GM19240 (cell line): ENCODE measurements at regions not wholly inside any gene's neighbourhood (a gene's known extent, or its start where the extent isn't known, plus 50 kb on each side); places are given as distances from the start of the nearest gene placed in this dataset.

Experiments
- DNase-seq: peaks from one replicate; pipeline ENCODE4 v3.0.0; 2011; ENCODE audit warnings: low spot score; ENCODE audit not compliant: insufficient read length

DNA sequence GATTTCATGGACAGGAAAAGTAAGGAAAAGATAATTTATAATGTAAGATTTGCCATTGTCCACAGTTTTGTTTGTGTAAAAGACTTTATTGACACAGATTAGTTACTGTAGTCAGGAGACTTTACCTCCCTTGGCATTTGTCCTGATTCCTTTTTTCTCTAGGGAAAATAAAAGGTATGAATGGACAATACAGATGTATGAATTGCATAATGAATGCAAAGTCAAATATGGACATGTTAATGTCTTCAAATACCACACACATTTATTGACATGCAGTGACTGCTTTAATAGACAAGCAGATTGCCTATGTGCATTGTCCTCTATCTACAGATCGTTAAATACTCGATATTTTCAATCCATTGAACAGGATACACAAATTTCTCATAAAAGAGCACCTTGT, 999.7 kb upstream of the SEL1L start:
- DNase-seq = no peak

- no peak for DNase-seq
Measured at GRCh38 chr14:82536566-82536965, 1002.9 kb upstream of the SEL1L start.

GRCh38 chr14:82537831-82538230, 1004.2 kb upstream of the SEL1L start:
- DNase-seq = no peak

DNA sequence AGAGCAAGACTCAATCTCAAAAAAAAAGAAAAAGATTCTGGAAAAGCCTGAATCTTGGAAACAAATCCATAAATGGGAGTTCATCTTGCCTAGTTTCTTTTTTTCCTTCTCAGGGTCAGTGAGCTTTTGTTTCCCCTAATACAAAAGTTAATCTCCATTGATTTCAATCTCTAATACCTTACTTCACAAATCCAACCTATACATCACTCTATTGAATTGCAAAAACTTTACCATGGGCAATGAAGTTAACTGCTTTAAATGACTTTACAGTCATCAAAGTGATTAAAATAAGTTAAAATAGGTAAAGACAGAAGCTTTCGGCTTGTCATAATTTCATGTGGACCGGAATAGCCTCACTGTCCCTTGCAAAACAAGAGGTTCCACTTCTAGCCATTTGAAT, 1012.7 kb upstream of the SEL1L start:
- no peak for DNase-seq

DNA sequence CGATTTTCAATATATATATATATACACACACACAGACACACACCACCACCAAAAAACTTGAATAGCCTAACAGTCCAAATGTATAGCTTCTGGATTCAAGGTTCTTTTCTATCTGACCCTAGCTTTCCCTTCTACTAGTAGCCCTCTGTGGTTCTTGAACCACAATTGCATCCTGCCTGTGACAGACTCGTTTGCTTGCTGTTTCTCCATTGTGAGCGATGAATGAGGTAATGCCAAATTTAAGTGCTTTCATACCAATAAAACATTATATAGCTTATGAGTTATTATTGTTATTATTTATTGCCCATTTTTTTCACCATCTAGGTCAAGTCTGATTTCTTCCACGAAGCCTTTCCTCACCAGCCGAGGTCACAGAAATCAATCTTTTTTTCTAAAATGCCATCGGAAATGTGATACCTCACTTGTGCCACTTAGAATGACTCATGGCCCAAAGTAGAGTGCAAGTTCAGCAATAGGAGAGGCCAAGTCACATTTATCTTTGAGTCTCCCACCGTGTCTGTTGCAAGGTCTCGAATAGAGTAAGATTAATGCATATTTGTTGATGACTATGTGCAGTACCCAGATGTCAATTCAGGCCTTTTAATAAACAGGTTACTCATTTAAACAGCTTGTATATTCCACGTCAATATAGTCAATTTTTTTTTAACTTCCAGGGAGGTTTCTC, 1015.8 kb upstream of the SEL1L start:
- no peak for DNase-seq

GRCh38 chr14:82562881-82563280, 1029.2 kb upstream of the SEL1L start:
- no peak for DNase-seq

DNA sequence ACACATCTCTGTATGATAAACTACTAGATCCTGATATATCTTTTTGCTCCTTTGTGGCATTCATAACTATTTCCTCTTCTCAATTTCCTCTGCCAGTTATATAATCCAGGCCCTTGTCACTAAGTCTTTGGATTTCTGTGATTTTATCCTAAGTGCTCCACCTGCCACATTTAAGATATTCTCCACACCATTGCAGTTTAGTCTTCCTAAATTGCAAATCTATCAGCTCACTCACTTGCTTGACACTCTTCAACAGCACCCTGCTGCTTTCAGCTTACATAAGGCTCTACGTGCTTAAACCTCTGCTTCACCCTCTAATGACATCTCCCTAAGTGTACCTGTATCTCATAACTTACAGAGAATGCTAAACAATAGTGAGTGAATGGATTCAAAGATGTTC, 1032.2 kb upstream of the SEL1L start:
- DNase-seq = no peak

GRCh38 chr14:82587226-82587625, 1053.6 kb upstream of the SEL1L start:
- DNase-seq = no peak

- DNase-seq = no peak
Measured at GRCh38 chr14:82595466-82595865, 1061.8 kb upstream of the SEL1L start.

- DNase-seq = no peak
Measured at GRCh38 chr14:82602794-82603193, 1069.1 kb upstream of the SEL1L start.

GRCh38 chr14:82604819-82605218, 1071.2 kb upstream of the SEL1L start:
- DNase-seq = no peak

DNA sequence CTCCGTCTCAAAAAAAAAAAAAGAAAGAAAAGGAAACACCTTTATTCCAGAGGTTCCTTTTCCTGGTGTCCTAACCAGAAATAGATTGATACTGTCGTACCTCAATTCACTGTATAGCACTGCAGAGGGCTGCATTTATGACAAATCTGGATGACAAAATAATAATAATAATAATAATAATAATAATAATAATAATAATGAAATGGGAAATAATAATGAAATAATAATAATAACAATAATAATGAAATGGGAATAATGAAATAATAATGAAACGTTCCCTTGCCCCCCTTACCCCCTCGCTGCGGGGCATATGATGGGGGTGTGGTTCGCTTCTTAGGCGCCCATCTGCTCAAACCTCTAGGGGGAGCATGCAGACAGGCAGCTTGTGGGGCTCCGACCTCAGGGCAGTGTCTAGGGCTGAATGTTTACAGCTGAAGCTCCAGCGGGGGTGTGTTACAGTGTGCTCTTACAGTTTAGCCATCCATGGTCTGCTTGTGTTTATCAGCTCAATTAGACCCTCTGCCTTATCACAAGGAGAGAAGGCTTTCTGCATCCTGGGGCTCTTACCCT, 1088.3 kb upstream of the SEL1L start:
- DNase-seq = no peak

DNA sequence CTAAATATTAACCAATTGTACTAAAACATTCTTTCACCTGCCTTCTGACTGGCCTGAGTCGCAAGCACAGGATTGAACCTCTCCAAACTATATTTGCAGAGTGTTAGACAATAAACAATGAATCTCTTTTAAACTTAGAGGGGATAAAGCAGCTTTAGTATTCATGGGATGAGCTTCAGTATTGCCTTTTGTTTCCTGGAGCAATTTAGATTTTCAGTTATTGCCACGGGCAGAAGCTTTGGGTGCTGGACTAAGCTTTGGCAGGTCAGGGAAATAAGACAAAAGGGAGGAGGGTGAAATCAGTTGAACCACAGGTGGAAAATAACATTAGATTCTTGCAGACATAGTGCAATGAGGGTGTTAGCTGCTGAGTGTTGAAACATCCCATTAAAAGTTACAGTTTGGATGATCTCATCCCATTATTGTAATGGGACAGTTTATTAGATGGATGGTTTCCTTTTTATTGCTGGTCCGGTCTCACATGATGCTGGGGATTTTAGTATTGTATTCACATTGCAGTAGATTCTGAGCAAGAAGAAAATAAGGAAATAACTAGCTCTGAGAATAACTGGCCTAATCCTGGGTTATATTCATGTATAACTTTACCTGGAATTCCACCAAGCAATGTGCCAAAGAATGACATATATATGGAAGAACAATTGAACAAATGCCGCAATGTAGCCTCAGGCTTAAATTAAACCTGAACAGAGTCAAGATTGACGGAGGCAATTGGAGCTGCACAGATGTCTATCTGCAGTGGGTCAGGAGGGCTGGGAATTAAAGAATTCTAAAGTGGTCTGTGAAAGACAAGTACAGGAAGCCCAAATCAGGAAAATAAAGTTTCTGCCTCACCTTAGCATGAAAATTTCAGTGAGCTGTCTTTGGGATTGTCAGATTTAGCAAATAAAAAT, 1092.8 kb upstream of the SEL1L start:
- no peak for DNase-seq

GRCh38 chr14:82635915-82636314, 1102.3 kb upstream of the SEL1L start:
- DNase-seq = no peak

DNA sequence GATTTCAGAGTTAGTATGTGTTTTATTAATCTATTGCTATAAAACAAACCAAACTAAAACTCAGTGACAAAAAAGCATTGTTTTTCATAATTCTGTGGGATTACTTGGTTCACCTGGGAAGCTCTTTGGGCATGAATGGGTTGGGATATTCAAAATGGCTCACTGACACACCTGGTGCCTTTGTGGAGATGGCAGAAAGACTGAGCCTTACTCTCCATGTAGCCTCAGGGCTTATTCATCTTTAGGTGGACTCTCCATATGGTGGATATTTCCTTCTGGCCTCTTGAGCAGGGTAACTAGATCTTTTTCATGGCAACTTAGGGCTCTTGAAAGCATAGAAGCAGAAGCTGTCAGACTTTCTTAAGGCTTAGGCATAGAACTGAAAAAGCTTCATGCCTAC, 1102.8 kb upstream of the SEL1L start:
- DNase-seq = no peak

DNA sequence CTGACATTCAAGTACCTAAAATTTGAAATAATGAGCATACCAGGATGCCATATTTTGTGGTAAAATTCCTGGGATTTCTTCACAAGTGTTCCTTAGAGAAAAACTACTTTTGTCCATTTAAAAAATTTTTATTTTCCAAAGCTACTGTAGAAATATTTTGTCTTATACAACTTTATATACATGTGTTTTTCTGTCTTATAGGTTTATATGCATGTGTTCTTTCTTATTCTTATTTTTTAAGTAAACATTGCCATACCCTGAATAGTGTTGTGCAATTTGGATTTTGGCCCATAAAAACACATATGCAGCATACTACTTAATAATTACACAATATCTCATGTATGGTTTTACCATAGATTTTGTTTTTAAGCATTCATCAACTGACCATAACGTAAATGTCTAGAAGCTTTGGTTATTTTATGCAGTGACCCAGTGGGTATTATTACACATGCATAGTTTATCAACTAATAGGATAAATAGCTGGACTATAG, 1107.4 kb upstream of the SEL1L start:
- DNase-seq = no peak

- DNase-seq = no peak
Measured at GRCh38 chr14:82642425-82642824, 1108.8 kb upstream of the SEL1L start.

- DNase-seq = no peak
Measured at GRCh38 chr14:82647088-82647810, 1113.6 kb upstream of the SEL1L start.

DNA sequence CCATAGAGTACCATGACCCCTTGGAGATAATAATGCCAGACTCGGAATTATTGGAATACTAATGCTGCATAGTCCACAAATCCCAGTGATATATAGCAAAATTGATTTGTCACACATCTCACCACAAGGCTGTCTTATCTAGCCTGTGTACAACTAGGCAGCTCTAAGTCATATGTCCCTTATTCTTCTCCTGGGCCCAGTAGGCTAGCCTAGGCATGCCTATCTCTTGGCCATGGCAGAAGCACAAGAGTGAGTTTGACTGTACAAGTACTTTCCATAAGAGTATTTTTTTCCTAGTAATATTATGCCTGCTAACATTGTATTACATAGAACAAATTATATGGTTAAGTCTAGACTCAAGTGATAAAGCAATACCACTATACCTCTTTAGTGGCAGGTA, 1122.1 kb upstream of the SEL1L start:
- DNase-seq = no peak

- DNase-seq = no peak
Measured at GRCh38 chr14:82657186-82657675, 1123.6 kb upstream of the SEL1L start.

DNA sequence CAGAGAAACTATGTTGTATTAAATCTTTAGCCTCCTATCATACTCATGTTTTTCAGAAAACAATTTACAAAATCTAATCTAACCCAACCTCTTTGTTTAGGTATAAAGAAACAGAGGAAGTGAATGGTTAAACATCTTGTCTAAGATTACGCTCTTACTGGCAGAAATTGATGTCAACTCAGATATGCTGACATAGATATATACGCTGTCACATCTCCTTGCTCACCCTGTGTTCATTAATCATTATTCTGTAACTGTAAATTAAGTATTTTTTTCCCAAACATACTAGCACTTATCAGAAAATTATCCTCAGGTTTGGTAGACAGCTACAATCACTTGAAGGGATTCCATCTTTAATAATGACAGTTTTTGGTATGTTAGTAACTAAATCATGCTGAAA, 1127.6 kb upstream of the SEL1L start:
- DNase-seq = no peak
